H1 (cell line): ENCODE measurements at regions not wholly inside any gene's neighbourhood (a gene's known extent, or its start where the extent isn't known, plus 50 kb on each side); places are given as distances from the start of the nearest gene placed in this dataset.

ENCODE experiments used
- BACH1 ChIP-seq: IDR thresholded peaks from 2 replicates; pipeline ENCODE4 v1.6.1; 2012; ENCODE audit warnings: low read length, improper control_type of control experiment
- CHD7 ChIP-seq: fragments of 300-600 bp; sonication (generic); IDR thresholded peaks from 2 replicates; pipeline ENCODE4 v1.7.1; 2012; ENCODE audit warnings: low read length, moderate library complexity, mild to moderate bottlenecking, inconsistent platforms; ENCODE audit not compliant: insufficient replicate concordance
- PHF8 ChIP-seq: fragments of 200-600 bp; sonication (generic); conservative IDR thresholded peaks from 2 replicates; pipeline ENCODE4 v1.7.1; 2012; ENCODE audit warnings: low read depth, mild to moderate bottlenecking, inconsistent platforms, low read length, moderate library complexity
- SIRT6 ChIP-seq: IDR thresholded peaks from one replicate; pipeline ENCODE4 v1.7.1; 2012; ENCODE audit warnings: low read length, inconsistent platforms
- TBP ChIP-seq: IDR thresholded peaks from 2 replicates; pipeline ENCODE4 v1.6.1; 2011; ENCODE audit warnings: low read depth, low read length, improper control_type of control experiment
- TCF12 ChIP-seq: IDR thresholded peaks from 2 replicates; pipeline ENCODE4 v1.6.1; 2011; ENCODE audit warnings: low read depth, mild to moderate bottlenecking, low read length

DNA sequence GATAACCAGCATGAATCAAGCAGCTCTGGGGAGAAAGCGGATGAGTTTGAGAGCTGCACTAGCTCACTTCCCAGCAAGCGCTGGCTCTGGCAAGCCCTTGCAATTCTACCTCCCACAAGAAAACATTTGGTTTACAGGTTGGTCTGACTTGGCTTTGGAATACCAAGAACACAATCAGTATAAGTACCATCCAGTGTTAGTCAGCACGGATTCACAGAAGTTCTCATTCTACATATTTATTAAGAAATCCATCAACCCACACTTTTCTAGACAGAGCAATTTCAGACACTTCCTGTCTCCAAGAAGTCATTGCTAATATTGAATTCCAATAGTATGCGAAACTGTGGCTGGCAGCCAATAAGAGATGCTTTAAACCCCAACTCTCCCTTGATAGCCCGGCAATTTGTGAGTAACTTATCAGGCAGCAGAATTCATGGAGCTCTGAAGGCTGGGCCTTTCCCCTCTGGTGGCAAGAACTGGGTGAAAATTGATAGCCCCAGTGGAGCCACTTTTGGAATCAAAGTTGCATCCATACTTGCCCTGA, 59.4 kb upstream of the WASF3 start (continued):
- TF ChIP-seq CHD7 (no peak), TBP (no peak), SIRT6 (no peak), TCF12 (no peak), BACH1 (no peak), PHF8 (no peak)
